NCI-H2196 (cell line): ENCODE measurements at regions not wholly inside any gene's neighbourhood (a gene's known extent, or its start where the extent isn't known, plus 50 kb on each side); places are given as distances from the start of the nearest gene placed in this dataset.

Experiments
- DNase-seq: peaks from one replicate; lab custom pipeline; 2025; ENCODE audit not compliant: unreplicated experiment; lab: John Stamatoyannopoulos, UW

DNA sequence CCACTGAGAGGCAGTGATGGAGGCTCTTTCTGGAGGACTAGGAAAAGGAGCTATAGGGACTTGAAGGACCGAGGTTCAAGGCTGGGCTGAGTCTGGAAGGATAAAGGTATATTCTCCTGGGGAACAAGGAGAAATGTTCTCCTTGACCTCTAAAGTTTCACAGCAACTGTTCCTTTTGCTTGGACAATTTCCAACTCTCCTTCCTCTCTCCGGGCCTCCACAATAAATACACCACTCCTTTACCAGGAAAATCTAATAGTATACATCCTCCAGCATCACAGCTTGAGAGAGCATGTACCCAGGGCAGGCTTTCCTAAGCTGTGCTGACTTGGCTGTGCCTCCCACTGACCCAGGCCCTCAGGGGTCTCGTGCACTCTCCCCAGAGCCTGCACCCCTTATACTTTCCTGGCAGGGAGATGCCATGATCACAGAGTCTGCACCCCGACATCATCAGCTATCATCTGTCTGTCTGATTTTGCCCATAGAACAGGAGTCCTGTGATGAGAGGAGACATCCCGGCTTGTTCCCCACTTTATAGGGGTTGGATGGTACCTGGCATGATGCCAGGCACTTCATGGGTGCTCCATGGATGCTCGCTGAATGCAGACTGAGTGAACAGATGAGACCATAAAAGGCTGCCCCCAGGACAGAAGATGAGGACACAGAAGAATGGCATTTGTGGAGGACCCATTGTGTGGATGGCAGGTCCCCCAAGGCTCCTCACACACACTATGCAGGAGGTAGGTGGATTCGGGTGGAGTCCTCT, 582.6 kb upstream of the CDH5 start:
- DNase-seq = no peak

DNA sequence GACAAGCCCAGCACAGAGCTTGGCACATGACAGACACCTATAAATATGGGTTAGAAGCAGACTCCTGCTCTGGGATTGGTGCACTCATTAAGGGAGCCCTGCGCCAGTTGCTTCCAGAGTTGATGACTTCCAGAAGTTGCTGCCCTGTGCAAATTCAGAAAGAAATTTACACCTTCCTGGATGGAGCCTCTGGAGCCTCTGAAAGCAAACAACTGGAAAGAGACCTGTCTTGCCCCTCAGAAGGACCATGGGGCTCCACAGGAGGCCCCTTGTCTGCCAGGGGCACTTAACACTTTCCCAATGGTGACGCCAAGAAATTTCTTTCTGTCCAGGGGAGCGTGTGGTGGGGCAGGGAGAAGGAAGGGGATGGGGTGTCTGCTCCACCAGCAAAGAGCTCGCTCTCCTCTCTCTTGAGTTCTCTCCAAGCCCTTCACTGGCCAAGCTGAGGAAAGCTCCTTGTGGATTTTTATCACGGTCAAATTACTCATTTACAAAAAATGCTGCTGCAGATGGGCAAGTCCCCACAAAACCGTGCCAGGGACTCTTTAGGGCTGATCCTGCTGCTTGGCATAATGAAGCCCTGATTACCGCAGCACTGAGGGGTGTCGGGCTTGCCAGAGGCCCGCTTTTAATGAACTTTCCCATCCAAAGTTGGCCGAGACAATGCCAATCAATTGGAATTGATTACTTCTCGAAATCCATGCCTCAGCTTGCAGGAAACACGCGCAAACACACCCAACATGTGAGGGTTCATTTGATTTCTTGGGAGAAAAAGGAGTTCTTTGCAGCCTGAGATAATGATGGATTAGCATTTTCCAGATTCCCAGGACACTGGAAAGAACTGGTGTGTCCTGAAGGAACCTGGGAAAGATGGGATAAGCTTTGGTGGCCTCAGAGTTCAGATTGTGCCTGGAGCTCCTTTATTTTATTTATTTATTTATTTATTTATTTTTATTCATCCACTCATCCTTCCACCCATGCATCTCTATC, 583.6 kb upstream of the CDH5 start:
- no peak for DNase-seq

DNA sequence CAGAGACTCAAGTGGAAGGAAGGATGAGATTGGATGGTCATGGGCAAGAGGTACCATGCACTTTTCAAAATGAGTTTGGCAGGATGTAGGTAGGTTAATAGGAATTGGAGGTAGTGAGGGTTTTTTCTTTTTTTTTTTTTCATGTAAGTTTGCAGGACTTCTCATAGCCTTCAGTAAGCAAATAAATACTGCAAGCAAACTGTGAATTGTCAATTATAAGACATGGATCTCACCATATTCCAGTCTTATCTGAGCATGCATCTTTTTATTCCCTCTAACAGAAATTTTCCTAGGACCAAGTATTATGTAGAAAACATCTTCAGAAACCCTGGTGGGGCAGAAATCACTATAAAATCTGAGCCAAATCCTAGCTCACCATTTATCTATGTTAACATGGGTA, 584.6 kb upstream of the CDH5 start:
- no peak for DNase-seq

DNA sequence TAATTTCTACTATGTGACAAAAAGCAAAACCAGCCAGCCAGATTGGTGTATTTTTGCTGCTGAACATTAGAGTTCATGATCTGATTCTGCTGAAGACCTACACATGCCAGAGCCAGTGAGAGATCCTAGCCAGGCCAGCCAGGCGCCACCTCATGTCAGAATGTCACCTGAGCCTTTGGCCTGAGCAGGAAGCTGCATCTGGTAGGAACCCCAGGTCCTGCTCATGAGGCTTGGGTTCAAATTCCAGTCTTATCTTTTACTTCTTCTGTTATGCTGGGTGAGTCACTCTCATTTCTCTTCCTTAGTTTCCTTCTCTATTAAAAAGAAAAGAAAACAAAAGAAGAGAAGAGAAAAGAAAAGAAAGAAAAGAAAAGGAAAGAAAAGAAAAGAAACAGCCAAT, 585.1 kb upstream of the CDH5 start:
- DNase-seq = no peak

DNA sequence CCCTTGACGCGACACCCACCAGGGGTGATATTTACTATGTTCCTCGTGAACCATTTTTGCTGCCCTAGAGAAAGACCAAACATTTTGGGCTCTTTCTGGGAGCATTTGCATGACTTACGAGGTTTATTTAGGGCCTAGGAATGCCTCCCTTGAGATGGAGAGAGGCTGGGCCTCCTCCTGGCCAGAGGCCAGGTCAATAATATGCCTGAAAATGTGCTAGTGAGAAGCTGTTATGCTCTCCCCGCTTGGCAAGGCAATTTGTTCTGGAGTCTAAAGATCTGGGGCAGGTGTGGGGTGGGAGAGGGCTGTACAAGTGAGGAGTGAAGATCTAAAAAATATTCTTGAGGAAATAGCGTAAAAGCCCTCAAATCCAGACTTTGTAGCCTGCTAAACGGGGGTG, 587.3 kb upstream of the CDH5 start:
- no peak for DNase-seq

DNA sequence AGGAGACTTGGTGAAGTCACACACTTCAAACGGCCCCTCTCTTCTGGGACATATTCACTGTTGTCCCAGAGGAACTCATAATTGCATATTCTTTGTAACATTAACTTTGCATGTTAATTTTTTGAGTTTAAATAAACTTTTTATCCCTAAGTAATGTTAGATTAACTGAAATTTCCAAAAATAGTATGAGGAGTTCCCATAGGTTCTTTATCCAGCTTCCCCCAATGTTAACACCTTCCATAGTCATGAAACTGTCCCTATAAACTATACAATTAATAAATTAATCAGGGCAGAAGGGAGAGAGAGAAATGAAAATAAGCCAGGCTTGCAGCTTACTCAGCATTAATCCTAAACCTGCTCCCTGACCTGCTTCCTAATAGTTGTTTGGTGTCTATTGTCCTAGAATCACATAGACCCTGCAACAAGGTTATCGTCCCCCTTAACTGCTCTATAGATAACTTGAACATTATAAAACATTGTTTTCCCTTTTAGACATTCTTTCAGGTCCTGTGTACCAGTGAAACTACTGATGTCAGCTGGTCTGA, 589.8 kb upstream of the CDH5 start:
- DNase-seq = no peak

DNA sequence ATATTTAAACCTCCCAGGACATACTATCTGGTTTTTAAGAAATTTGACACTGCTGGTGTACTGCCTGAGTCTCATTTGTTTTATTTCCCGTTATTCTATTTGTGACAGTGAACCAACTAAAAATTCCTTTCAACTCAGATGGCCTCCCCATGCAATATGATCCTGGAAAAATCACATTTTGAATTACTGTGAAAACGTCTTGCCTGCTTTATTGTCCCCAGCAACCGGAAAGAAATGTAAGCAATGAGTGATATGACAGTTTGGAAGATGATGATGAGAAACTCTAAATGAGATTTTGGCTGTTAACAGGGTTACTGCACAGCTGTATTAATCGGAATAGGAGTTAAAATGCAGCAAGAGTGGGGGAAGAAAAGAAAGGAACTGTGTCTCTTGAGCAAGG, 590.7 kb upstream of the CDH5 start:
- DNase-seq = no peak

DNA sequence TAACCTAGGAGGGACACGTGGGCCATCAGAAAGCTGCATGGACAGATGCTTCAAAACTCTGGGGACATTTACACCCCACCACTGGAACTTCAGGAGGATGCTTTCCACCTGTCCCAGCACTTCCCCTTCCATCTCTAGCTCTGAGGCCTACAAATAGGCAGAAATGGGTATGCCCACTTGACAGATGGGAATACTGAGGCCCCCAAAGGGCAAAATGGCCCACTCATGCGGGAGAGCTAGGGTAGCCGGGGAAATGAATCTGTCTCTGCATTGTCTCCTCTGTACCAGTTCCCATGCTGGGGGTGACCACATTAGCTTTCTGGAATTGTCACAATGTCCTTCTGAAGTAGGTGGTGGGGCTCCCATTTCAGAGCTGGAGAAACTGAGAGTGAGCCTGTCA, 592.1 kb upstream of the CDH5 start:
- DNase-seq = no peak

DNA sequence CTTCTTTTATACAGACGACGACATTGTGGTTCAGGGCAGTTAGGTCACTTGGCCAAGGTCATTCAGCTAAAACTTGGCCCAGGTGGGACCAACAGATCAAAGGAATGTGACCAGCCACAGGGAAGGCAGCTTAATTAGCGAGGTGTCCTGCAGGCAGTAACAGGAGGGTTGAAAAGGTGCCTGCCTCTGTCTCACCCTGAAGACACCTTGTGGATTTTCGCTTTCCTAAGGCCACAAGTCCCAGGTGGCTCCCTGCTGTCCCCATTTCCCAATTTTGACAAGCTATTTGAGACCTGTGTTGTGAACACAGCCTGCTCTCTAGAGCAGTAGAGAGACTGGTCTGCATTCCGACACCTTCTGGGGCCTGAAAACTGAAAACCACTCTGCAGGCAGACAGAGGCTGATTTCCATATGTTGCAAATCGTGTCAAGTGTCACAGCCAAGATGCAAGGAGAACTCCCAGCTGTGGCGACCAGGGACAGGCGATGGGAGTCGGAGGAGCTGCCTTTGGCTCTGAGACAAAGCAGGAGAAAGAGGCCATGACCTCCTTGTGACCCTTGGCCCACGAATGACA, 593.1 kb upstream of the CDH5 start:
- DNase-seq = no peak

DNA sequence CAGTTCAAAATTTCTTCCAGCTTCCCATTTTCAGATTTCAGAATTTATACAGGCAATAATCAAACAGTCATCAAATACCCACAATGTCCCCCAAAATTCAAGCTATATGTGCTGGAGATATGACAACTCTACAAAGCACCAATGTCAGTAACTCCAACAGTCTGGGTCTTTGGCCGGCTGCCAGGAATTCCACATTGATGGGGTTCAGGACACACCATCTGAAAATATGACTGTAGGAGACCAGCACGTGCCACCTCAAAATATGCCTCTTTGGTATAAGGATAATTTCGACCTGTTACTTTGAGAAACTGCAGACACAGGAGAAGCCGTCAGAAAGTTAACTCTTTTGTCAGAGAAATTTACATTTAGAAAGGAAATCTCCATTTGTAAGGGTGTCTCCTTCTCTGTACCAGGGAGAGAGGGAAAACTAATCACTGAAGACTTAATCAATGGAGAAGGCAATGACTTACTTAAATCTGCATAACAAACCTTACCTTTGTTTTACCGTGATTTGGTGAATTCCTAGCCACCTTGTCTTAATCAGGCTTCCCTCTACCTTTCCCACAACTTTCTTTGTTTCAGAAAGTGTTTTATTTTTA, 594.3 kb upstream of the CDH5 start:
- DNase-seq = no peak

DNA sequence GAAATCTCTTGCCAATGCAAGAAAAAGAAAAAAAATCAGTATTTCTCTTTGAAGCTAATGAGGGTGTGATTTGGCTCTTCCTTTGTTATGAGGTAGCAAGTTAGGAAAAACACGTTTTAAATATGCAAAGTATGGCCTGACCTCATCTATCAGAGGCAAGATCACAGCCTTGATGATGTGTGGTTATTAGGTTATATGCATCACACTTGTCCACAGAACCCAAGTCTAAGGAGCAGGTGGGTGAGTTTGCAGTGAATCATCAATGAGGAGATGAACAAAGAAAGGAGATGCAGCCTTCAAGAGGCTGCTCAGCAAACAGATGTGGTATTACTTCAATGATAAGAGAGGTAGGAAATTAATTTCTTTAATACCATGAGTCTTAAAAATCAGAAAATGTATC, 594.8 kb upstream of the CDH5 start:
- DNase-seq = no peak

DNA sequence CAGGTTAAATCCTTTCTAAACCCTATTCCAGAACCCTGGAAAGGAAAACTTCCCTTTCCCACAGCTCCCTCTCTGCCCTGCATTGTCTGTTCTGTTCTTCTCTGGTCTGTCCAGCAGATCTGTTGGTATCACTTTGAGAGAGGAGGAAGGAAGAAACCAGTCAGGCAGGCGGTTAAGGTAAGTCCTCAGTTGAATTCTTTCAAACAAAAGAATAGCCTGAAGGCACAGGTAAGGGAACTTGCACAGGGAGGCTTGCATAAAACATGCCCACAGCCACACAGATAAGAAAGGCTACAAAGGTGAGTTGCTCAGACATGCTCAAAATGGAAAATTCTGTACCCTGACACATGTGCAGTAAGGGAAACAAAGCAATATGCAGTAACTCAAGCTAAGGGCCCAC, 595.7 kb upstream of the CDH5 start:
- DNase-seq = no peak

DNA sequence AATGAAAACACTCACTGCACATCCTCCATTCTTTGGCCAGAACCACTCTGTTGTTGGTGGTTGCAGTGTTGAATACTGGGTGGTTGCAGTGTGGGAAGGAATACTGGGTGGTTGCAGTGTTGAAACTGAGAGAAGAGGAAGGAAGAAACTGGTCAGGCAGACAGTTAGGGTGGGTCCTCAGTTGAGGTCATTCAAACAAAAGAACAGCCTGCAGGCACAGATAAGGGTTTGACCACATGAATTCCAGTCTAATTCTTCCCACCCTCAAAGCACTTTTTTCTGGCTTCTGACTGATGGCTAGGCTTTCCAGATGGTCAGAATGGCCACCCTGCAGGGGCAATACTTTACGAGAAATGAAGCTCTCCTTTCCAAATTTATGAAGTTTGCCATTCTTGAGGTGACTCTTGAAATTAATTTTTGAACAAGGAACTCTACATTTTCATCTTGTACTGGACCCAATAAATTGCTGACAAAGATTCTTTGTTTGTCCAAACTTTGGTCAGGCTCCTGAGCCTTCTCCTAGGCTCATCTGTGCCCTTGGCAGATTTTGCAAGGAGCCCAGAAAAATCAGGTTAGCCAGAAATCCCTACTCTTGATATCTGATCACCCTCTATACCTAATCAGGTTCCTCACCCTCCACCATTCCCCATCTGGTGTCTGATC, 596.6 kb upstream of the CDH5 start:
- DNase-seq = no peak

DNA sequence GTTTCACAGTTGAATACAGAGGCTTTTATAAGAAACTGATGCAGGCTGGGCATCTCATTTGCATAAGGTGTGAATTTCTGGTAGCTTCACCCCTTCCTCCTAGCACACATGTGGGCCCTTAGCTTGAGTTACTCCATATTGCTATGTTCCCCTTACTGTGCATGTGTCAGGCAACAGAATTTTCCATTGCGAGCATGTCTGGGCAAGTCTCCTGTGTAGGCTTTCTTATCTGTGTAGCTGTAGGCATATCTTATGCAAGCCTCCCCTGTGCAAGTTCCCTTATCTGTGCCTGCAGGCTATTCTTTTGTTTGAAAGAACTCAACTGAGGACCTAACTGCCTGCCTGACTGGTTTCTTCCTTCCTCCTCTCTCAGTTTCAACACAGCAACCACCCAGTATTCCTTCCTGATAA, 597.4 kb upstream of the CDH5 start:
- no peak for DNase-seq

DNA sequence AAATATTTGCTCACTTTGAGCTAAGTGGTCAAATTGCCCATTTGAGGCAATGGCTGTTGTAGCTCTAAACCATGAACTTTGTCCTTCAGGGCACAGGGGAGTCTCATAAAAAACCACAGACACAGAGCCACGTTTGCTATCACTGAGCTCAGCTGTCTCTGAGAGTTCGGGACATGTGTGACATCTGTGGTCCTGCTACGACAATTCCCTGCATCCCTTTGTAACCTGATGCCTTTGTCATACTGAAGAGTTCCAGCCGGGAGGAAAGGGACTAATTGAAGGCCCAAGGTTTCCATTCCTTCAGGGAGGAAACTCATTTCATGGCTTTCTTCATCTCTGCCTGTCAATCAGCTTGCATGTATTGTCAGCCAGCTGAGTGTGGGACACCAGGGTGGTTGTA, 599.4 kb upstream of the CDH5 start:
- no peak for DNase-seq

DNA sequence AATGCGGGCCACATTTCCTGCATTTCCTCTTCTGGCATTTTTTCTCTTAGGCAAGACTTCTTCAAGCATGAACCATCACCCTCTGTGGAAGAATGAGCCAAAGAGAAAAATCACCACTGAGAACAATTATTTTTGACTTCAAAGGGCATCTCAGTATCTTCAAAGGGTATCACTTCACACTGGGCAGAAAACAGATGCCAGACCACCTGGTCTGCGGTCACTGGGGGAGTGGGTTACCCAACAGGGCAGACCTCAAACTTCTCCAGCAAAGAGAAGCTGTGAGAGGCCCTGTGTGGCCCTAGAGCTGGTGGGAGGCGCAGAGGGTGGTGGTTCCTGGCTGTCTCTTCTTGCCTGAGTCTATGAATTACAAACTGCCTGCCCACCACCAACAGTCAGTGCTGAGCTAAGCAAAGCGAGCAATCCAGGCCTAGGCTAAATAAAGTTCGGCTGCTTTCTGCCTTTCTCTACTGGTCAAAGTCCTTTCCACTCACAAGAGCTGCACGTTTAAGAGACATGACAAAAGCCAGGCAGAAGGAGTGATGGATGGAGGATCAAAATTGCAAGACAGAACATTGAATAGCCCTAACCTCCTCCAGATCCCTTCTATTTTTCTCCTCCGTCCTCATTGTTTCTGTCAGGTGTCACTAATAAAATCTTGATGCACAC, 602.7 kb upstream of the CDH5 start:
- no peak for DNase-seq

DNA sequence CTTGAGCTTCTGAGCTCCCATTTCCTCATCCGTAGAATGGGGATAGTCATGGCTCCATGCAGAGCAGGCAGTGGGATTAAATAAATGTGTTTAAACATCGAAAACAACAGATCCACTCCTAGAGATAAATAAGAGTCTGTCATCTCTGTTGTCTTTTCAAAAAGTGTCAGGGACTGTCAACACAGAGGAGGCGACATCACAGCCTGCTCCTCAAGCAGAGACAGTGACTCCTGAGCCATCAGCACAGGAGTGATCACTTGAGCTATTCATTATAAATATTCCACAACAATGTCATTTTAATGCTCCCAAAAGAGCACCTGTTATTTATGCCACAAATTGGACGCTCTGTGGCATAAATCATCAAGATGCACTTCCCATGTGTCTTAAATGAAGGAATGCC, 605.6 kb upstream of the CDH5 start:
- no peak for DNase-seq

DNA sequence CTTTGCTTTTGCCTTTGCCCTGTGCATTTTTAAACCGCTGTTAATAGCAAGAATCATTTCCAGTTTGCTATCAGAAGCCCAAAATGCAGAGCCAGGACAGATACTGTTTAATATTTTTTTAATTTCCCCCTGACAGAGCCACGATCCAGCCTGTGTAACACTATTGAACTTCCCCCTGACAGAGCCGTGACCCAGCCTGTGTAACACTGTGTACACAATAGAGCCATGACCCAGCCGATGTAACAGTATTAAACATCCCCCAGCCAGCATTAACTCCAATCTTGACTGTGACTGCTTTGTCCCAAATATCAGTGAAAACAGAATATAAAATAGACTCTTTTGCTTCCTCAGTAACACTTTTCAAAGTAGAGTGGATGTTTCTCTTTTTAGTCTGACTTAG, 607.9 kb upstream of the CDH5 start:
- no peak for DNase-seq

DNA sequence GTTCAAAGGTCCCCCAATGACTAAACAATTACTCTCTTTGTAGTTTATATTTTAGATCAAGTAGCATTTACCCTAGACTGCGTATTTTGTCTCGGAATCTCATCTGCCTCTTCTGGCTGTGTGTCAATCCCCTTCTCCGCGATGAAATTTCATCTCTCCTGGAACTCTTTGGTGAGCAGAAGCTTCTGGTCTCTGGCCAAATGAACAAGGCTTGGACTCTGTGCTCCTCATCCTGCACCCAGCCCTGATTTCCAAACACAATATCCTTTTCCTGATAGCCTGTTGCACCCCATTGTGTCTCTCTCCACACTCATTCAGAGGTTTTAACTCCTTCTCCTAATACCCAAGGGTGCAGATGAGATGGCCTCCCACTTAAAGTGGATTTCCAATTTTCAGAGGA, 609.4 kb upstream of the CDH5 start:
- no peak for DNase-seq

DNA sequence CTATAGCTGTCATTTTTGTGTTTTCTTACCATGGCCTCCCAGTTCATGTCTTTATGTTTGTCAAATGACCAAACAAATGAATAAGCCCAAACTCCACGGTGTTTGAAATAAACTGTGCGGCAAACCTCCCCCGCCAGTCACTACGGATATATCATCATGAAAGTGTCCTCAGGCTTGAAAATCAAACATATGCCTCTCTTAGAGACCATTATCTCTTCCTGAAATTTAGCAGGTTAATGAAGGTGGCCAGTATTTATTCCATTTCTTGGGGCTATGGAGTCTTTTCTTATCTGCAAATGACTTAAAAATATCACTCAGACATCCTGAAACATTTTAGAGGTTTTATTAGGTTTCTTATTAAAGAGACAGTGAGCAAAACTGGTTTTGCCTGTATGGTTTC, 610.3 kb upstream of the CDH5 start:
- DNase-seq = no peak
